Eye (tissue), 1 donor: ENCODE measurements at regions not wholly inside any gene's neighbourhood (a gene's known extent, or its start where the extent isn't known, plus 50 kb on each side); places are given as distances from the start of the nearest gene placed in this dataset.

ENCODE experiments used
- DNase-seq: peaks from one replicate; pipeline ENCODE4 v3.0.0-alpha.2; 2015

DNA sequence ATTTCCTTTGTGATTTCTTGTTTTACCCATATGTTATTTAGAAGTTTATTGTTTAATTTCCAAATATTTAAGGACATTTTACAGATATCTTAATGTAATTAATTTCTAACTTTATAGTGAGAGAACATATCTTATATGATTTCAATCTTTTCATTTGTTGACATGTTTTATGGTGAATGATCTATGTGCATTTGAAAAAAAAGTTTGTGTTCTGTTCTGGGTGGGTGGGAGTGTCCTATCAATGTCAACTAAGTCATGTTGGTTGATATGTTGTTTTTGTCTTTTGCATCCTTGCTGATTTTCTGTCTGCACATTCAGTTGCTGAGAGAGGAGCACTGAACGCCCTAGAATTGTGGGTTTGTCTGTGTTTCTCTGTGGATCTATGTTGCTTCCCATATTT is 50.3 kb upstream of the CBFA2T3 start:
- DNase-seq, result no peak

DNA sequence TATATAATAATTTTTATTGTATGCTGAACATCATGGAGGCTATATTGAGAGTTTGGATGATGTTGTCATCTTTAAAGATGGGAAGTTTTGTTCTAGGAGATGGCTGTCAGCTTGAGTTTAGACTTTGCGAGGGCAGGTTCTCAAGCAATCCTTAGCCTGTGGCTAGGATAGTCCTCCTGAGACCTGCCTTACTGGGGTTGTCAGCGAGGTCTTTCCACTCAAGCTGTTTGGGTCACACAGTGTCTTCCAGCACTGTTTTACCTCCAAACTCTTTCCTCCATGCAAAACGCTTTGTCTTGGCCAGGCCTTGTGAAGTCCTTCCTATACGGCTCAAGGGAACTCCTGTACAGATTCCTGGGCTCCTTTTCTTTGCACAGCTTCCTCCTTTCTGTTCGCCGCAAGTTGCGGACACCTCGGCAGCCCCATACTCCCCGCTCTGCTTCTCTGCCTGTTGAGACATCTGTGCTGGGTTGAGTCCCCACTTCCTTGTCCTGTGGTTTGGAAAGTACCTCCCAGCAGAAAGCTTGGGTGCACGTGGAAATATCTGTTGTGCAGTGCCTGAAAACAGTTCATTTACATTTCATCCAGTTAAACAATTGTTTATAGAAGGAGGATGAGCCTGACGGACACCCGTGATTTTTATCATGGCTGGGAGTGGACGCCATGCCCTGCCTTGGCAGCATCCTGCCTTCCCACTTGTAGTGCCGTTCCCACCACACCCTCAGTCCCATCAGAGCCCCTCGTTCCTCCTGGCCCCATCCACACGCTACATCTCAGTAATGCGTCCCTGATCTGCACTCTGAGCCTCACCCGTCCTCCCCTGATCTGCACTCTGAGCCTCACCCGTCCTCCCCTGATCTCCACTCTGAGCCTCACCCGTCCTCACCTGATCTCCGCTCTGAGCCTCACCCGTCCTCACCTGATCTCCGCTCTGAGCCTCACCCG is 55.0 kb upstream of the CBFA2T3 start:
- DNase-seq, result no peak

DNA sequence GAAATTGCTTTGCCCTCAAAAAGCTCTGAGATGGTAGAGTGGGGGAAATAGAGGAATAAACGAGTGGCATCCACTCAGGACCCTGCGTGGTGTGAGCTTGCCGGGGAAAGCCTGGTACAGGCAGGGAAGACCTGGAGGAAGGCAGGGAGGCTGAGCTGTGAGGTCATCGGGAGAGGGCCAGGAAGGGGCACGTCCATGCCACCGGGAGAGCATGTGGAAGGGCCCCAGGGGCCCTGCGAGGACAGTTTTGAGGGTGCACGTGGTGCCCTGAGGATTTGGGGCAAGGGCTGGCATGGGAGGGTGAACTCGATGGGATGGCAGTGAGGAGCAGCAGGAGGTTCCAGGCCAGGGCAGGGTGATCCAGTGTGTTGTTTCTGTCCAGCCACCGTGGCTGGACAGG is 56.3 kb upstream of the CBFA2T3 start:
- no peak for DNase-seq

DNA sequence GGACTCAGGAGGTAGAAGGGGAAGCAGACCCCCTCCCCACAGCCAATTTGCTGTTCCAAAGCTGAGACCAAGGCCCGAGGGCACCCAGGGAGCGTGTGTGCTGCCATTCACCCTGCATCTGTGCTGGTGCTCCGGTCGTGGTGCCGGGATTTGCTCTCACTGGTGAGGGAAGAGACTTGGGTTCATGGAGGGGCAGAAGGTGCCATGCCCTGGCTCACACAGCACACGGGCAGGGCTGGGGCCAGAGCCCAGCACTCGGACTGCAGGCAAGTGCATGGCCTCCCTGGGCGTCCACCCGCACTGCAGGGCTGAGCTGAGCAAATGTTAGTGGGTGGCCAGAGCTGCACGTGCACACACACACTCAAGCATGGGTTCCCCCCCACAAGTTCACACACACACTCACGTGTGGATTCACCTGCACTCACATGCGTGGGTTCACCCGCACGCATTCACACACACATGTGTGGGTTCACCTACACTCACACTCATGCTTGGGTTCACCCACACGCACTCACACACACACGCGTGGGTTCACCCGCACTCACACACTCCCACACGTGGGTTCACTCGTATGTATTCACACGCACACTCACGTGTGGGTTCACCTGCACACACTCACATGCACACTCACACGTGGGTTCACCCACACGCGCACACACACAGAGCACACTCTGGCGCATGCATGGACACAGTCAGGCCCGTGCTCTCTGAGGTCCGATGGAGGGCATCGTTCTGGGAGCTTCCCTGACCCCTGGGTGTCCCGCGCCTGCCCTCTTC is 57.0 kb upstream of the CBFA2T3 start:
- DNase-seq, result no peak

DNA sequence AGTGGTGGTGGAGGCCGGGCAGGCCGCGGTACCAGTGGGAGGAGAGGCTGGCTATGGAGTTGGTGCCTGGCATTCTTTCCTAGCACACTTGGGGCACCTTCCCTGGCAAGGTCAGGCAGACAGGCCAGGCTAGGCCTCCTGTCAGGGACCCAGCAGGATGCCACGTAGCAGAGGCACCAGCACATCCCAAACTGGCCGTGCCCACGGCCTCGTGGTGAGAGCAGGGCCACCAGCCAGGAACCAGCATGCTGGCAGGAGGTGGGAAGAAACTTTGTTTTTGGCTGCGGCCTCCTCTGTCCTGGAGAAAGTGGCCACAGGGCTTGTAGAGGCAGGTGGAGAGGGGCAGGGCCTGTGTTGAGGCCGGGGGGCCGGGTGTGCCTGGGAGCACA is 57.6 kb upstream of the CBFA2T3 start:
- DNase-seq, result no peak

DNA sequence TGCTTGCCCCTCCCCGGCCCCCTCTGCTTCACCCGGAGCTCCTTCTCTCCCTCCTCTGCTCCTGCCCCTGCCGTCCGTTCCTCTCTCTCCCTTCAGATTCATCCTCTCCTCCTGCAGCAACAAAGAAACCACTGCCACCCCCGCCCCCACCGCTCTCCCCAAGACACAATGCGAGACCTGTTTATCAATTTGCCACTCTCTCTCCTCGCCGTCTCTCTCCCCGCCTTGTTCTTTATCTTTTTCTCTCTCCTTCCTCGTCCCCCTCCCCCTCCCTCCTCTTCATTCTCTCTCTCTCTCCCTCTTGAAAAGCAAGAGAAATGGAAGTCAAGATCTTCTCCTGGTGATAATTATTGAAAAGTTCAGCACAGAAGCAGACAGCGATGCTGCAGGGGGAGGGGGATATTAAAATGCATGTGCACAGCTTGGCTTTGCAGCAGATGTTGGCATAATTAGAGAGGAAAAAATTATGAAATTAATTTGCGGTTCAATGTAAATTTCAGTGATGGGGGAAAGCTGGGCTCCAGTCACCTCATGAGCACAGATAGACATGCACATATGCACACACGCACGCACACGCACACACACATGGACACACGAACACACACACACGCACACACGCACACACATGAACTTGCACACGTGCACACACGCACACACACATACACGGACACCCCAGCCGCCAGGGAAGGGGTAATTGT is 58.1 kb upstream of the CBFA2T3 start:
- DNase-seq, result peak; percentile 60

DNA sequence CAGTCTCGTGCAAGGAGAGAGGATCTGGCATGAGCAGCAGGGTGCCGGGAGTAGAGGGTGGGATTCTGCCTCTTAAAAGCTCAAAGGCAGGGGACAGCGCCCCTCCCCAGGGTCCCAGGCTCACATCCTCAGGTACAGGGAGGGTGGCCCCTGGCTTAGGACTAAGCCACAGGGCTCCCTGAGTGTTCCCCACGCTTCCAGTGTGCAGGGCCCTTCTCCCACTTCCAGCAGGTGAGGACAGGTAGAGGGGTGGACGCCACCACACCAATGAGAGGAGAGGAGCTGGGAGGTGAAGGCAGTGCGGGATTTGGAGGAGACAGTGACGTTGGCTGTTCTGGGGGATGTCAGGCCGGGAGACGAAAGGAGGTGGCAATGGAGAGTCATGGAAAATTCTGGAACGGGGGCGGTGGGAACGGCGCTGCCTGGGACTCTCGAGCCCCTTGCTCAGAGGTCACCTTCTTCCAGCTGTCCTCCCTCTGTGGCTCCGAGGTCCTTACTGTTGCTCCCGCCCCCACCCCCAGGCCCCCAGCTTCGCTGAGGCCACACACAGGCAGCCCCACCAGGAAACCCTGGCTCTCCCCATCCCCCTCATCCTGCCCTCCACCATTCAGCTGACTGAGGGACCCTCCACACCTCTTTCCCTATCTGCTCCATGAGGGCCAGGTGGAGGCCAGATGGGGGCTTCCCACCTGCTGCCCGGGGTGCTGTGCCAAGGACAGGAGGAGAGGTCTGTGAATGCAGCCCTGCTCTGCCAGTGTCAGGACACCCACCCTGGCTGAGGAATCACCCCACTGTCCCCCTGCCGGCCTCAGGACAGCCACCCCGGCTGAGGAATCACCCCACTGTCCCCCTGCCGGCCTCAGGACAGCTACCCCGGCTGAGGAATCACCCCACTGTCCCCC is 57.7 kb upstream of the ACSF3 start:
- no peak for DNase-seq

DNA sequence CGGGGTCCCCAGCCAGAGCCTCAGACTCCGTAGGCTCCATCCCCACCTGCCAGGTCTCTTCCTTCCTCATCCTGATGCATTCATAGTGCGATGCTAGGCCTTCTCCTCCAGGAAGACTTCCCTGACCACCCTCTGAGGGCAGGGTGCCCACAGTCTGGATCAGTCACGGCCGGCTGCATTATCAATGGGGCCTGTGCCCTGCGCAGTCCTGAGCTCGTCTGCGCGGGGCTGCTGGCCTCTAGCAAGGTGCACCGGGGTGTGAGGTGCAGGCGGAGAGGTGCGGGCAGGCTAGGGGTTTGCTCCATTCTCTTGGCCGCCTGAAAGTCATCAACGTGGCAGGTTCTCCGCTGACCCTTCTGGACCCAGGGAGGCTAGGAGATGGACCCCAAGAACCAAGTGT is 56.9 kb upstream of the ACSF3 start:
- DNase-seq, result no peak

DNA sequence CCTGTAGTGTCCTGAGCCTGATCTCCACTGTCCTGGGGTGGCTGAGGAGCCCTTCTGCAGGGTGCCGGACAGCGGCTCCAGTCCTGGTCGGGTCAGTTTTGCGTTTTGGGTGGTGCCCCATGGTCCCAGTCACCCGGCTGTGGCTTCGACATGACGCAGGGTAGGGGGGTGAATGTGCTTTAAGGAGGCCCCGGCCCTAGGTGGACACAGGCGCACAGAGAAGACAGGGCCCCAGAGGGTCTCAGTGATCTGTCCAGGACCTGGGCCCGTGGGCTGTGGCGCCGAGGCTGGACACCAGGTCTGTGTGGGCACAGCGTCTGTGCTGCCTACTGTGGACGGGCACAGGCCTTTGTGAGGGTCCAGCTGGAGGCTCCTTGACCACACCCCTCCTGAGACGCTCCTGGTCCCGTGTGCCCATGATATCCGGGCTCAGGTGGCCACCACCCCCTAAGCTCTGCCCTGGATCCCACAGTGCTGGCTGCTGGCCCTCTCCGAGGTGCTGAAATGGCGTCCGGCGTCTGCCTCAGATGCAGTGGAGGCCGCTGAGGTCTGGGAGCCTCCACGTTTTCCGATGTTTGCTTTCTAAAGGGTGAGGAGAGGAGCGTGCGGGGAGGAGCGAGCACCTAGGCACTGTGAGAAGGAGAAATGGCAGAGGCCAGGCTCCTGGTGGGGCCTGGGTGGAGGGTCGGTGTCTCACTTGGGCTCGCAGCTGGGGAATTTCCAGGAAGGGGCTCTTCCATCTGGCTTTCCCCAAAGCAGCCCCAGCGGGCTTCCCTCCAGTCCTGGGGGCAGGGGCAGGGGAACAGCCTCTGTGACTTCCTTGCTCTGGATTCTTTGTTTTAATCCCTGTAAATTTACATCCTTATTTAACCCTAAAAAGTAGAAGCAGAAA is 56.1 kb upstream of the ACSF3 start:
- DNase-seq, result peak; percentile 84

DNA sequence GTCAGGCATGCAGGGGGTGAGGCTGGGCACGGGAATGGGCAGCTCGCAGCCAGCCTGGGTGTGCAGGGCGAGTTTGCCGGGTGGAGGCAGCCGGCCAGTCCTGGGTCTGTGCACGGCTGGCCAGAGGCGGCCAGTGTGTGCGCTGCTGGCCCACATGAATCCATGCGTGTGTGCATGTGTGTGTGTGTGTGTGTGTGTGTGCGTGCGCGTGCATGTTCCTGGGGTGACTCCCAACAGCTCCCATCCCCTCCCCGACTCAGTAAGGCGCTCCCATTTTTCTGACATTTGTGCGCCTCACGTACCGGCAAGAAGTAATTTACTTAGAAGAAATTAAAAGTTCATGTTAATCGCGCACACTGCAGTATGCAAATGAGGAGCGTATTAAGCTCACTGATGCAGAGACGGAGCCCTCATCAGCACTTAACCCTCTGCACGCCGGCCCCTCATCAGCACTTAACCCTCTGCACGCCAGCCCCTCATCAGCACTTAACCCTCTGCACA is 55.4 kb upstream of the ACSF3 start:
- DNase-seq, result peak; percentile 60

DNA sequence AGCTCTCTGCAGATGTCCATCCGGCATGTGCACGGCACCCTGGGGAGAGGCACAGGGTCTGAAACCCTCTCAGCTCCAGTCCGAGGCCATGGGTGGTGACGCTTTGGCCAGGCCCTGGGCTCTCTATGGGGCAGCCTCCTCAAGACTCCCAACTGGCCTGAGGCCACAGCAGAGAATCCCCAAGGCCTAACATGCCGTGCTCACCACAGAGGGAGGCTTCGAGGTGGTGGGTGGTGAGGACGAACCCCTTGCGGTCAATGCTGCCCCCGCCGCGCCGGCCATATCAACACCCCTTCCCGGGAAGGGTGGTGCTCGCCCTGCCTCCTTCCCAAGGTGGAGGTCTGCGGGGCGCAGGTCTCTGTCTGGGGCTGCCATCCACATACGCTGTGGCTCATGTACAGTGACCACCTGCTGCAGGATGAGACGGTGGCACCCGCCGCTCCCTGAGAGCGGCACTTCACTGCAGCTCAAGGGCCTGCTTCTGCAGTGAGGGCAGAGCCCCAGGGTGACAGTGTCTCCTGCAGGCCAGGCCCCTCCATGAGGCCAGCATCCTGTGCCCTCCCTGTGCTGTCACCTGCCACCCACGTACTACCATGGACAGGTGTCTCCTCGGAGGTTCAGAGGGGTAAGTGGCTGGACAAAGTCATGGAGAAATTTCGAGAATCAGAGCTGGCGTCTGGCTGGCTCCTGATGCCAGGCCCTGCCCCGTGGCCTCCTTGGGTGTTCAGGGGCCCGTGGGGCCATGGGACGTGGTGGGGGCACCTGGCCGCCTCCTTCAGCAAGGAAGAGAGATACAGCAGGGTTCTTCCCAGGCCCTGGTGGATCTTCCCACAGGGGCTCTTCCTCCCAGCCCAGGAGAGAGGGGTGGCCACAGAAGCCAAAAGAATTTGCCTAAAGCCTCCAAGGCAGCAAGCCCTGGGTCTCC is 54.6 kb upstream of the ACSF3 start:
- no peak for DNase-seq

DNA sequence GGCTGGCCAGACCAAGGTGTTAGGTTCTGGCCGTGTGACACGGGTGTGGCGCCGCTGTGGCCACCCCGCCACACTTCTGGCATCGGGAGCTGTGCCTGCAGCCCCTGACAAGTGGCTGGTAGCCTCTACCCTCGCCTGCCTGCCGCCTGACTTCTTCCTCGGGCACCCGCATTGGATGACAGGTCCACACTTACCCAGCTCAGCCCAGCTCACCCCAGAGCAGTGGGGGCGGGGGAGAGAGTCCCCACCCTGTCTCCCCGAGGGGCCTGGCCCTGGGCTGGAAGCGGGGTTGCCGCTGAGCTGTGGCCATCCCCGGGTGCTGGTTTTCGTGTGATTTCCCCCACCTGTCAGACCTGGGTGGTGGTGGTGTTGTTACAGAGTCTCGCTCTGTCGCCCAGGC is 53.9 kb upstream of the ACSF3 start:
- DNase-seq, result no peak

DNA sequence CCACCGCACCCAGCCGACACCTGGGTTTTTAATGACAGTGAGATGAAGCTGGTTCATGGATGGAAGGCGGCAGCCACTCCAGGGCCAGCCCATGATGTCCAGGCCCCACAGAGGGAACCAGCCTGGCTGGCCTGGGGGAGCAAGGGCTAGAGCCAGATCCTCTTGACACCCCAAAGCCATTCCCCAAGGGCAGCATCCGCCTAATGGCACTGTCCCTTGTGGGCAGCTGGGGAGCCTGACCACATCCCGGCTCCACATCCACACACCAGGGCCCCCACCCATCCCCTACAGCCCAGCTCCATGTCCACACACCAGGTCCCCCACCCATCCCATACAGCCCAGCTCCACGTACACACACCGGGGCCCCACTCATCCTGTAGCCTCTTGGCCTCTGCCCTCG is 53.3 kb upstream of the ACSF3 start:
- DNase-seq, result no peak

DNA sequence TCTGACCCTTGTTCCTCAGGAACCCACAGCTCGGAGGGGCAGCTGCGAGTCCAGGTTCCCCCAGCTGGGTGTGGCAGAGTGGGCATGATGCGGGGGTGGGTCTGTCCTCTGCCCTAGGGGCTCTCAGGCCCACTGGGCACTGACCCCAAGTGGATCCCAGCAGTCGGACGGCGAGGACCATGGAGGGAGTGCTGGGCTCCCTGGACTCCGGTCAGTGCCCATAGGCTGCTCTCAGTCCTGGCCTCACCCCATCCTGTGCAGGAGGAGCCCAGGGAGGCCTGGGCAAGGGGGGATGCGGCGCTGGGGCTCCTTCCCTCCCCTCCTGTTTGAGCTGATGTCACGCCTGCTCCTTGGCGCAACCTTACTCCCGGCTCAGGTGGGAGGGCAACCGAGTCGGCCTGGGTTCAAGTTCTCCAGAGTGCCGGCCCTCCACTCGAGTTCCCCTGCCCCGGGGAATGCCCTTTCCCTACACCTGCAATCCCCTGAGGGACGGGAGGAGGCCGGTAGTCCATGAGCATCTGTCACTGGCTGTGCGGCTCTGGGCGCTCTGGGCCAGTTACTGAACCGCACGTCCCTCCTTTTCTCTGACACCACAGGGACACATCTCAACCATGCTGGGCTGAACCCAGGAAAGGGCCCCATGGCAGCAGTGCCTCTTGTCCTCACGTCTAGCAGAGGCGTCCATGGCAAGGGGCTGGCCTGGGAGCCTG is 52.6 kb upstream of the ACSF3 start:
- DNase-seq, result no peak

DNA sequence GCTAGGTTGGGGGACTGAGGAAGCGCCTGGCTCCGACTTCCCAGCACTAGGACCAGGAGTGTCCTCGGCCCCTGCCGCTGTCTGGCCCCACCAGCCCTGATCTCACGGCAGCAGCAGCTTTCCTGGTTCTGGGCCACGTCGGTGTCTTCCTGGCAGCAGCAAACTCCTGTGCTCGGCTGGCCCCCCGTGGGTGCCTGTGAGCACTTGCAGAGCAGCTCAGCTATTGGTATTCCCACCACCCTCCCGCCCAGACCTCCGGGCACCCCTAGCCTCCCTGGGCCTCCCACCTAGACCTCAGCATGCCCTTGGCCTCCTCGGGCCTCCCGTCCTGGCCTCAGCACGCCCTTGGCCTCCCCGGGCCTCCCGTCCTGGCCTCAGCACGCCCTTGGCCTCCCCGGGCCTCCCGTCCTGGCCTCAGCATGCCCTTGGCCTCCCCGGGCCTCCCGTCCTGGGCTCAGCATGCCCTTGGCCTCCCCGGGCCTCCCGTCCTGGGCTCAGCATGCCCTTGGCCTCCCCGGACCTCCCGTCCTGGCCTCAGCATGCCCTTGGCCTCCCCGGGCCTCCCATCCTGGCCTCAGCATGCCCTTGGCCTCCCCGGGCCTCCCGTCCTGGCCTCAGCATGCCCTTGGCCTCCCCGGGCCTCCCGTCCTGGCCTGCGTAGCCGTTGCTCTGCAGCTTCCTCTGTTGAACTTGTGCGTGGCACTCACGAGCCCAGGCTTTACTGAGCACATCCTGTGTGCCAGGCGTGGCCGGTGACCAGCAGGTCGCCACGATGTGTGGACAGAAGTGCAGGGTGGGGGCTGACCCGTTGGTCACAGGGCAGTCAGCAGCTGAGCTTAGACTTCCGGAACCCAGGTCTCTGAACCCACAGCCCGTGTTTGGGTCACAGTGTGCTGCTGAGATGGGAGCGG is 51.8 kb upstream of the ACSF3 start:
- no peak for DNase-seq

DNA sequence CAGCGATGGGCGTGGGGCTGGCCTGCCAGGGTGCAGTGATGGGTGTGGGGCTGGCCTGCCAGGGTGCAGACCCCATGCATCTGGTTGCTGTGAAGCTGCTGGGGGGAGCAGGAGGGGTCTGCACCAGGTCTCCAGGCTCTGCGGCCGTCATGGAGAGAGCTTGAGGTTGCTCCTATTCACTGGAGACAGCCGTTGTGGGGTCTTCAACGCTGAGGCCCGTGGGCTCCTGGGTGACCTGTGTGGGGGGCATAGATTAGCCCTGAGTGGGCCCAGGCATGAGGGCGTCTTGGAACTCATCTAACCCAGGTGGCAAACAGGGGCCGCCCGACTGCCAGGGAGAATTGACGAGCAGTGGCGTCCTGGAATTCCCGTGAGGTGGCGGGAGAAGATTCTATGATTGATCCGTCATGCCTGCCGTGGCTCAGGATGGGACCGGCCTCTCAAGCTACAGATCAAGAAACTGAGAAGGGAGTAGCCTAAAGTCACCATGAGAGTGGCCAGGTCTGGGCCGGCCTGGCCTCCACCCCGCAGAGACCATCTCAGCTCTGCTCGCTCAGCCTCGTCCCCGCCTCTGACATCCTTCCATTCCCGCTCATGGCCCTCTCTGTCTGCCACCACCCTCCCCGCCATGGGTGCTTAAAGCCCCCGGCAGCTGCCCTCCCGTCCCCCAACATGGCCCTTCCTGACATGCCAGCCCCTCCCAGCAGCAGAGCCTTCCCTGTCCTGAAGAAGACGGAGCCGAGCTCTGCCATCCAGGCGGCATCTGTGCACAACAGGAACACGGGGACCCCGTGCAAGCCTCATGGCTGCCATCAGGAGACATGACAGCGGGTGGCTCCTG is 50.7 kb upstream of the ACSF3 start:
- DNase-seq, result no peak
